K562 (cell line): ENCODE measurements at regions not wholly inside any gene's neighbourhood (a gene's known extent, or its start where the extent isn't known, plus 50 kb on each side); places are given as distances from the start of the nearest gene placed in this dataset.

Experiments used
- ATAC-seq: fragments of 200-7000 bp; cut with Tn5 transposase; 3 replicates; pipeline ENCODE4 v1.9.1; 2020; ENCODE audit warnings: moderate library complexity
- BruUV-seq: library from RNA; stranded (reverse); fragments of 400-500 nt; replicated peaks from 2 replicates; lab custom pipeline; 2021; lab: Mats Ljungman, UMichigan
- CTCF ChIA-PET: fragments of 300-600 bp; formaldehyde crosslinking; extraction: SDS; loops from one replicate; lab custom pipeline; 2021; ENCODE audit warnings: low intra/inter-chr PET ratio; lab: Yijun Ruan, JAX
- POLR2A ChIA-PET: fragments of 300-600, 350-650 bp; sonication (Branson Sonifier 250); formaldehyde crosslinking; extraction: SDS; loops from one replicate; lab custom pipeline; 2021; ENCODE audit warnings: antibody characterized with exemption, inconsistent platforms; lab: Yijun Ruan, JAX
- DNase-seq, 4 experiments: peaks; one replicate each; pipeline versions ENCODE4 v3.0.0 to v3.0.0-alpha.2; 2011 to 2018; ENCODE audit warnings: low spot score in 3 of 4, mixed read lengths in 3 of 4; ENCODE audit errors: extremely low read depth in 1 of 4
- FAIRE-seq: peaks from 2 replicates; lab custom pipeline; 2011; peaks lifted over from hg19 to GRCh38; lab: Jason Lieb, UNC
- H2AFZ ChIP-seq: 2 replicates; pipeline ENCODE4 v1.6.0; 2011; ENCODE audit warnings: low read depth, low read length, control low read depth, inconsistent platforms
- H3K27ac ChIP-seq: fragments of 200-600 bp; 3 replicates; pipeline ENCODE4 v1.8.0; 2011; ENCODE audit warnings: low read depth, mild to moderate bottlenecking, control low read depth, inconsistent platforms, low read length, moderate library complexity, mixed read lengths; ENCODE audit errors: extremely low read depth
- H3K27me3 ChIP-seq, 2 experiments: fragments of 300-600 bp in 1 of 2; 2 replicates in 1 of 2; 3 replicates in 1 of 2; pipeline versions ENCODE4 v1.6.0 to v1.8.0; 2011; ENCODE audit warnings: inconsistent platforms in 2 of 2, low read length in 2 of 2, mild to moderate bottlenecking in 1 of 2, mixed read lengths in 1 of 2, moderate library complexity in 1 of 2; ENCODE audit not compliant: control insufficient read depth in 2 of 2, insufficient read depth in 2 of 2
- H3K36me3 ChIP-seq: fragments of 300-600 bp; 3 replicates; pipeline ENCODE4 v1.8.0; 2011; ENCODE audit warnings: mild to moderate bottlenecking, low read length, inconsistent platforms; ENCODE audit not compliant: control insufficient read depth, insufficient read depth
- H3K4me1 ChIP-seq, 2 experiments: fragments of 200-600 bp in 1 of 2; replicated peaks in 1 of 2; 2 replicates in 1 of 2; 3 replicates in 1 of 2; pipeline versions ENCODE4 v1.5.1 to v1.8.0; 2011; ENCODE audit warnings: inconsistent platforms in 2 of 2, low read length in 2 of 2, mild to moderate bottlenecking in 1 of 2, mixed read lengths in 1 of 2, moderate library complexity in 1 of 2; ENCODE audit not compliant: control insufficient read depth in 2 of 2, insufficient read depth in 2 of 2
- H3K4me2 ChIP-seq: 2 replicates; pipeline ENCODE4 v1.6.1; 2011; ENCODE audit warnings: low read length, control low read depth, inconsistent platforms, mixed read lengths; ENCODE audit not compliant: insufficient read depth
- H3K4me3 ChIP-seq: fragments of 200-600 bp; sonication (generic), shearing (Covaris generic); 2 replicates; pipeline ENCODE4 v1.5.1; 2016; ENCODE audit warnings: control low read depth, inconsistent platforms
- H3K79me2 ChIP-seq: fragments of 200-600 bp; 3 replicates; pipeline ENCODE4 v1.8.0; 2011; ENCODE audit warnings: low read length, inconsistent platforms; ENCODE audit not compliant: control insufficient read depth, insufficient read depth
- H3K9ac ChIP-seq, 2 experiments: 2 replicates each; pipeline versions ENCODE4 v1.6.0 to v1.6.1; 2011; ENCODE audit warnings: low read depth in 2 of 2, low read length in 2 of 2, control low read depth in 1 of 2, inconsistent platforms in 1 of 2, mild to moderate bottlenecking in 1 of 2, mixed read lengths in 1 of 2; ENCODE audit not compliant: insufficient read depth in 1 of 2
- H3K9me1 ChIP-seq: one replicate; pipeline ENCODE4 v1.6.0; 2011; ENCODE audit warnings: inconsistent platforms, mild to moderate bottlenecking, low read length, moderate library complexity; ENCODE audit not compliant: control insufficient read depth, insufficient read depth
- H3K9me3 ChIP-seq: replicated peaks from 2 replicates; pipeline ENCODE4 v1.5.1; 2011; ENCODE audit warnings: low read depth, low read length, inconsistent platforms; ENCODE audit not compliant: control insufficient read depth, insufficient read depth
- H4K20me1 ChIP-seq: replicated peaks from 2 replicates; pipeline ENCODE4 v1.6.1; 2011; ENCODE audit warnings: low read length, inconsistent platforms, mixed read lengths; ENCODE audit not compliant: control insufficient read depth, insufficient read depth
- ATF3 ChIP-seq, 2 experiments: fragments of 450-650 bp in 1 of 2; sonication (generic) in 1 of 2; formaldehyde crosslinking in 1 of 2; IDR thresholded peaks in 1 of 2; conservative IDR thresholded peaks in 1 of 2; 2 replicates each; pipeline versions ENCODE4 v1.6.1 to v1.8.1; 2016 to 2023; ENCODE audit warnings: mild to moderate bottlenecking in 2 of 2, moderate library complexity in 2 of 2, inconsistent platforms in 1 of 2, missing genetic modification reagents in 1 of 2
- NFATC3 ChIP-seq: fragments of 450-650 bp; IDR thresholded peaks from 2 replicates; pipeline ENCODE4 v1.6.1; 2017; ENCODE audit warnings: mild to moderate bottlenecking
- THRAP3 ChIP-seq: fragments of 450-650 bp; IDR thresholded peaks from 2 replicates; pipeline ENCODE4 v1.6.1; 2016; ENCODE audit warnings: mild to moderate bottlenecking, inconsistent platforms, borderline replicate concordance
- UBTF ChIP-seq, 2 experiments: IDR thresholded peaks; 2 replicates each; pipeline ENCODE4 v1.6.1; 2012; ENCODE audit warnings: improper control_type of control experiment in 2 of 2, low read depth in 2 of 2, low read length in 2 of 2, borderline replicate concordance in 1 of 2
- ZBTB33 ChIP-seq: sonication (generic); formaldehyde crosslinking; IDR thresholded peaks from 2 replicates; pipeline ENCODE4 v1.8.1; 2023; ENCODE audit warnings: mild to moderate bottlenecking, missing genetic modification reagents
- ZKSCAN8 ChIP-seq: fragments of 200-800 bp; sonication (Bioruptor generic); IDR thresholded peaks from 2 replicates; pipeline ENCODE4 v1.6.1; 2016; ENCODE audit warnings: missing genetic modification characterization, missing compliant biosample characterization
- ZNF324 ChIP-seq: fragments of 250-450 bp; sonication (Bioruptor Pico); IDR thresholded peaks from 2 replicates; pipeline ENCODE4 v1.4.0; 2020; ENCODE audit warnings: mild to moderate bottlenecking
- ZNF644 ChIP-seq: fragments of 200-800 bp; sonication (Bioruptor generic); IDR thresholded peaks from 2 replicates; pipeline ENCODE4 v1.6.1; 2016; ENCODE audit warnings: low read depth, missing genetic modification characterization, missing compliant biosample characterization
- ZNF75A ChIP-seq: fragments of 450-650 bp; formaldehyde crosslinking; IDR thresholded peaks from 2 replicates; pipeline ENCODE4 v1.4.0; 2020; ENCODE audit warnings: mild to moderate bottlenecking
- WGBS: fragments of 100-300 bp; shearing (Covaris generic); methylation state at CpG from one replicate; pipeline ENCODE4 v1.1.6; 2016; ENCODE audit warnings: low coverage, mixed read lengths; ENCODE audit not compliant: insufficient coverage; ENCODE audit errors: missing lambda C conversion rate; 5-methylcytosine and 5-hydroxymethylcytosine counted together
- in situ Hi-C: fragments of 300-500 bp; cut with MboI; formaldehyde crosslinking; loops from 4 replicates; pipeline ENCODE4 v1.15.0; 2018; ENCODE audit warnings: inconsistent platforms, mixed read lengths
- intact Hi-C: fragments of 100-400 bp; cut with micrococcal nuclease; formaldehyde crosslinking; loops from 2 replicates; pipeline ENCODE4 v1.14.2; 2022

GRCh38 chr22:27050771-27051170 is 393.4 kb downstream of the MIAT start:
- Histone ChIP-seq H4K20me1 (no peaks in the 10 kb centered on the region), H3K9ac (no peak overlapping the region), H3K27ac (no peak overlapping the region), H3K36me3 (no peaks in the 10 kb centered on the region), H3K9me3 (no peaks in the 10 kb centered on the region), H3K4me2 (no peak overlapping the region), H2AFZ (no peak overlapping the region), H3K27me3 (no peaks in the 10 kb centered on the region), H3K4me1 (no peaks in the 10 kb centered on the region), H3K4me3 (no peak overlapping the region), H3K79me2 (no peaks in the 10 kb centered on the region), H3K9me1 (no peaks in the 10 kb centered on the region)
- ATAC-seq (no peak), FAIRE-seq (no peak), DNase-seq (no peak)
- ChIA-PET CTCF (no interaction called here), POLR2A (no interaction called here)
- 2% methylated on average over 4 of the region's 4 CpGs for WGBS
- no peak for TF ChIP-seq ZNF644 (tag)
- in situ Hi-C loops (no loop called here), intact Hi-C loops (no loop called here)
- BruUV-seq: no TSS peak

- POLR2A ChIA-PET: no interaction called here
- Histone ChIP-seq H3K9me3 (no peaks in the 10 kb centered on the region), H2AFZ (no peak overlapping the region), H3K36me3 (no peaks in the 10 kb centered on the region), H3K4me1 (no peaks in the 10 kb centered on the region), H3K9me1 (no peaks in the 10 kb centered on the region), H4K20me1 (no peaks in the 10 kb centered on the region), H3K27ac (no peak overlapping the region), H3K27me3 (no peaks in the 10 kb centered on the region), H3K4me3 (no peak overlapping the region), H3K4me2 (no peak overlapping the region), H3K79me2 (no peaks in the 10 kb centered on the region), H3K9ac (no peak overlapping the region)
- in situ Hi-C loops: no loop called here
- 0% methylated on average over 2 of the region's 3 CpGs for WGBS
- DNase-seq (no peak), ATAC-seq (no peak), FAIRE-seq (no peak)
- intact Hi-C loops: no loop called here
- BruUV-seq: no TSS peak
- CTCF ChIA-PET: no interaction called here
- TF ChIP-seq ZNF75A (CRISPR knock-in tag) (no peak), ZNF324 (no peak), ATF3 (IDR thresholded peaks at IDR 0.05) (no peak), ATF3 (CRISPR knock-in tag; conservative IDR thresholded peaks at IDR 0.05) (no peak), UBTF (IDR thresholded peaks at IDR 0.05; ENCODE audit: borderline replicate concordance in 1 of 2, low read depth in 2 of 2, low read length in 2 of 2) (no peak), ZBTB33 (no peak), THRAP3 (no peak), NFATC3 (no peak), ZKSCAN8 (CRISPR knock-in tag) (no peak)
These were observed 394.0 kb downstream of the MIAT start for GRCh38 chr22:27051407-27051806.
